ENCODE measurements at regions not wholly inside any gene's neighbourhood (a gene's known extent, or its start where the extent isn't known, plus 50 kb on each side); places are given as distances from the start of the nearest gene placed in this dataset.

DNA sequence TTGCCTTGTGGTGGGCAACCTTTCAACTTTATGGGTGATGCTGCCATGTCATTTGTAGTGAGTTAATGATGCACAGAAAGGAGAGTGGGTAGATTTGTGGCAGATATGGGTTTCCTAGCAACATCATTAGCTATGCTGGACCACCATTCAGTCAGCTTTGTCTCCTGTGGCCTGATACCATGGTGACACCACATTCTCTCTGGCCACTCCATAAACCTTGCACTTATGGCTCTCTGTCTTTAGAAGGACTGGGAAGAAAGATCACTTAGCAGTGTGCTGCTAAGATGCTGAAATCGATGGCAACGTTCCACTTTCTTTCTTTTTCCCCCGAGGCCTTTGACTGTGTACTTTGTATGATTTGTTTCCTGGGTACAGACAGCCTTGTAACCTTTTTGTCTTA lies 95.0 kb upstream of the SOX3 start:
- TF ChIP-seq CTCF (IDR thresholded peaks at IDR 0.05) (no peak), POLR2A (IDR thresholded peaks at IDR 0.05) (no peak)

All from suprapubic skin (tissue), 3 donors.